Lung (tissue), 11 donors: ENCODE measurements at regions not wholly inside any gene's neighbourhood (a gene's known extent, or its start where the extent isn't known, plus 50 kb on each side); places are given as distances from the start of the nearest gene placed in this dataset.

Experiments used
- ATAC-seq: fragments of 200-7000 bp; cut with Tn5 transposase; one replicate; pipeline ENCODE4 v1.9.1; 2020; ENCODE audit warnings: moderate number of reproducible peaks; ENCODE audit not compliant: insufficient read depth, low FRiP score
- DNase-seq, 3 donors: peaks; one replicate each; pipeline ENCODE4 v3.0.0-alpha.2; 2013 to 2017
- H3K27ac ChIP-seq, 2 donors: one replicate each; pipeline ENCODE4 v1.5.1; 2013; ENCODE audit warnings: mild to moderate bottlenecking in 2 of 2, moderate library complexity in 2 of 2, control low read depth in 1 of 2, inconsistent platforms in 1 of 2, low read depth in 1 of 2, low read length in 1 of 2
- H3K27me3 ChIP-seq, 3 donors: one replicate each; pipeline ENCODE4 v1.5.1; 2013; ENCODE audit warnings: low read length in 2 of 3; ENCODE audit not compliant: control insufficient read depth in 3 of 3, insufficient read depth in 3 of 3
- H3K36me3 ChIP-seq, 4 donors: one replicate each; pipeline ENCODE4 v1.5.1; 2013; ENCODE audit warnings: low read length in 4 of 4, mild to moderate bottlenecking in 1 of 4, moderate library complexity in 1 of 4; ENCODE audit not compliant: control insufficient read depth in 4 of 4, insufficient read depth in 4 of 4
- H3K4me1 ChIP-seq, 5 donors: one replicate each; pipeline ENCODE4 v1.5.1; 2013; ENCODE audit warnings: low read length in 5 of 5, mild to moderate bottlenecking in 2 of 5, moderate library complexity in 1 of 5; ENCODE audit not compliant: control insufficient read depth in 5 of 5, insufficient read depth in 5 of 5
- H3K4me3 ChIP-seq: one replicate; pipeline ENCODE4 v1.5.1; 2013; ENCODE audit warnings: mild to moderate bottlenecking, control low read depth, moderate library complexity
- H3K9ac ChIP-seq, 2 donors: one replicate each; pipeline ENCODE4 v1.5.1; 2013; ENCODE audit warnings: low read length in 2 of 2, control low read depth in 1 of 2; ENCODE audit not compliant: insufficient read depth in 1 of 2
- H3K9me3 ChIP-seq, 4 donors: one replicate each; pipeline ENCODE4 v1.5.1; 2013; ENCODE audit warnings: low read length in 3 of 4, mild to moderate bottlenecking in 1 of 4, moderate library complexity in 1 of 4; ENCODE audit not compliant: control insufficient read depth in 4 of 4, insufficient read depth in 3 of 4
- whole genome bisulfite sequencing, 2 donors: extraction: QIAGEN DNeasy Blood & Tissue Kit; methylation state at CpG; one replicate each; pipeline ENCODE4 v1.1.7; 2013; 5-methylcytosine and 5-hydroxymethylcytosine counted together
- TF ChIP-seq, protein P1 (sequence below): IDR thresholded peaks from 2 replicates; pipeline ENCODE4 v1.5.1; 2012; ENCODE audit warnings: mild to moderate bottlenecking; ENCODE audit errors: control extremely low read depth, extremely low read depth
- donor health status: control.
- donor health status: control.
- donor health status: Bipolar disorder and iron deficiency.
- donor health status: healthy.
- donor health status: DM: yes; HTN: yes; CAD: no.

DNA sequence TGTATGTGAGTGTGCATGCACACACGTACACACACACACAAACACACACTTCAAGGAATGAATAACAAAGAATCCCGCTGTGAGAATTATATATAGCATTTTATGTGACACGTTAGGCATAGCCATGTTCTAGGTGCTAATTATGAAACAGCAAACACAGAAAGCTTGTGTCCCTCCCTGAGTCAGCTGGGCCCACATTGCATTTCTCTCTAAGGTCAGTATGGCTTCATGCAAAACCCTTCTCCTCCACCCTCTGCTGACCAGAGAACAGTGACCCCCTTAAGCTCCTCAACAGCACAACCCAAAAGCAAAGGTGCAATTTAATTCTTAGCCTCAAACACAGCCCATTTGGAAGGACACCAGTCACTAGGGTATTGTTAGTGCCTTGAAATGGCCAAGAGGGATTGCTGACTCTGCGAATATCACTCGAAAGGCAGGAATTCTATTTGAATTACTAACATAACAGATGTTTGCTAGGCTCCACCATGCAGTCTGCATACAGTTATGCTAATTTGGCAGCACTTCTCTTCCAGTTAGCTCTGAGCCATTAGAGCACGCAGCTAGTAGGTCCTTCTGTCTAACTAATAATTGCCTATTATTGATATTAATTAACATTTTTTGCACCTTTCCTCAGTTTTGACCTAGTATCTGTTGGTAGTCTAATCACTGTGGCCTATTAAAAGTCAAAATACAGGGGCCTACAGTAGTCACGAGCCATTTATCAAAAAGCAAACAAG, 149.0 kb downstream of the LNPK start:
- DNase-seq, result peak in 2 of 3 donors; percentile 34 to 64
- H3K4me3 ChIP-seq, result no peak overlapping the region
- H3K4me1 ChIP-seq, result peaks cover 2 to 56% (median 8%) of the 10 kb centered on the region in 5 donors
- no peak overlapping the region for H3K9ac ChIP-seq
- ATAC-seq, result no peak
- peaks cover 0 to 2% (median 0%) of the 10 kb centered on the region in 4 donors for H3K9me3 ChIP-seq
- H3K36me3 ChIP-seq, result no peaks in the 10 kb centered on the region
- 85 to 93% methylated on average over 7 of the region's 7 CpGs for whole genome bisulfite sequencing, 2 donors
- no peaks in the 10 kb centered on the region for H3K27me3 ChIP-seq
- H3K27ac ChIP-seq, result no peak overlapping the region
- TF ChIP-seq, protein P1, sequence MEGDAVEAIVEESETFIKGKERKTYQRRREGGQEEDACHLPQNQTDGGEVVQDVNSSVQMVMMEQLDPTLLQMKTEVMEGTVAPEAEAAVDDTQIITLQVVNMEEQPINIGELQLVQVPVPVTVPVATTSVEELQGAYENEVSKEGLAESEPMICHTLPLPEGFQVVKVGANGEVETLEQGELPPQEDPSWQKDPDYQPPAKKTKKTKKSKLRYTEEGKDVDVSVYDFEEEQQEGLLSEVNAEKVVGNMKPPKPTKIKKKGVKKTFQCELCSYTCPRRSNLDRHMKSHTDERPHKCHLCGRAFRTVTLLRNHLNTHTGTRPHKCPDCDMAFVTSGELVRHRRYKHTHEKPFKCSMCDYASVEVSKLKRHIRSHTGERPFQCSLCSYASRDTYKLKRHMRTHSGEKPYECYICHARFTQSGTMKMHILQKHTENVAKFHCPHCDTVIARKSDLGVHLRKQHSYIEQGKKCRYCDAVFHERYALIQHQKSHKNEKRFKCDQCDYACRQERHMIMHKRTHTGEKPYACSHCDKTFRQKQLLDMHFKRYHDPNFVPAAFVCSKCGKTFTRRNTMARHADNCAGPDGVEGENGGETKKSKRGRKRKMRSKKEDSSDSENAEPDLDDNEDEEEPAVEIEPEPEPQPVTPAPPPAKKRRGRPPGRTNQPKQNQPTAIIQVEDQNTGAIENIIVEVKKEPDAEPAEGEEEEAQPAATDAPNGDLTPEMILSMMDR, result no peak

- DNase-seq, result no peak
- Histone ChIP-seq H3K9me3 (no peaks in the 10 kb centered on the region), H3K27me3 (no peaks in the 10 kb centered on the region), H3K27ac (no peak overlapping the region), H3K4me3 (no peak overlapping the region), H3K9ac (no peak overlapping the region), H3K36me3 (no peaks in the 10 kb centered on the region), H3K4me1 (peaks cover 0 to 24% (median 0%) of the 10 kb centered on the region in 5 donors)
- ATAC-seq, result no peak
- TF ChIP-seq, protein P1, result no peak
These were observed 154.9 kb downstream of the LNPK start for GRCh38 chr2:175847128-175847527.

- Histone ChIP-seq H3K4me3 (no peak overlapping the region), H3K4me1 (peaks cover 0 to 13% (median 0%) of the 10 kb centered on the region in 5 donors), H3K9me3 (no peaks in the 10 kb centered on the region), H3K27me3 (no peaks in the 10 kb centered on the region), H3K36me3 (no peaks in the 10 kb centered on the region), H3K9ac (no peak overlapping the region), H3K27ac (no peak overlapping the region)
- DNase-seq (no peak), ATAC-seq (no peak)
- TF ChIP-seq, protein P1, result no peak
- WGBS, 2 donors, result 78 to 89% methylated on average over 1 of the region's 1 CpG
These were observed 157.9 kb downstream of the LNPK start for GRCh38 chr2:175844169-175844568.

- TF ChIP-seq, protein P1, result no peak
- WGBS, 2 donors, result 68 to 87% methylated on average over 2 of the region's 2 CpGs
These were observed 158.4 kb downstream of the LNPK start for GRCh38 chr2:175843625-175844024.

More at GRCh38 chr2:175843625-175844024, 158.4 kb downstream of the LNPK start:
- DNase-seq (no peak), ATAC-seq (no peak)
- Histone ChIP-seq H3K4me1 (peaks cover 0 to 13% (median 0%) of the 10 kb centered on the region in 5 donors), H3K27me3 (no peaks in the 10 kb centered on the region), H3K4me3 (no peak overlapping the region), H3K9me3 (no peaks in the 10 kb centered on the region), H3K27ac (no peak overlapping the region), H3K9ac (no peak overlapping the region), H3K36me3 (no peaks in the 10 kb centered on the region)
